ENCODE measurements at regions not wholly inside any gene's neighbourhood (a gene's known extent, or its start where the extent isn't known, plus 50 kb on each side); places are given as distances from the start of the nearest gene placed in this dataset.

GRCh38 chr4:167524091-167524490 lies 289.8 kb upstream of the SPOCK3 start:
- no peak overlapping the region for H3K4me2 ChIP-seq (ENCODE audit: low read length)
- no peaks in the 10 kb centered on the region for H4K20me1 ChIP-seq (ENCODE audit: insufficient read depth)
- no TSS peak for BruUV-seq (replicated peaks)
- no peak overlapping the region for H2AFZ ChIP-seq (ENCODE audit: low read depth, low read length, poor library complexity, severe bottlenecking)
- ATAC-seq (no peak), DNase-seq (ENCODE audit: low read depth, low spot score) (no peak)
- H3K4me3 ChIP-seq (replicated peaks in 1 of 2; ENCODE audit: low read depth in 1 of 2, low read length in 2 of 2), result no peak overlapping the region
- no peaks in the 10 kb centered on the region for H3K9me2 ChIP-seq (ENCODE audit: insufficient read depth)
- no peaks in the 10 kb centered on the region for H3K36me3 ChIP-seq (ENCODE audit: control insufficient read depth in 1 of 2, insufficient read depth in 2 of 2, low read length in 2 of 2)
- no peaks in the 10 kb centered on the region for H3K9me3 ChIP-seq (ENCODE audit: control insufficient read depth in 1 of 2, insufficient read depth in 1 of 2, low read depth in 1 of 2, low read length in 2 of 2)
- H3K4me1 ChIP-seq (ENCODE audit: control insufficient read depth in 1 of 2, insufficient read depth in 2 of 2, low read length in 2 of 2), result no peaks in the 10 kb centered on the region
- ChIA-PET CTCF (no interaction called here), POLR2A (no interaction called here), RAD21 (ENCODE audit: low non-redundant PET in 1 of 2, low total read pairs in 2 of 2, uncharacterized antibody in 2 of 2, unreplicated experiment in 2 of 2) (no interaction called here)
- intact Hi-C loops (cut with micrococcal nuclease), result no loop called here
- H3K27ac ChIP-seq (ENCODE audit: low read depth, low read length), result no peak overlapping the region
- no peak overlapping the region for H3K9ac ChIP-seq (ENCODE audit: low read length)
- TF ChIP-seq, protein P1, sequence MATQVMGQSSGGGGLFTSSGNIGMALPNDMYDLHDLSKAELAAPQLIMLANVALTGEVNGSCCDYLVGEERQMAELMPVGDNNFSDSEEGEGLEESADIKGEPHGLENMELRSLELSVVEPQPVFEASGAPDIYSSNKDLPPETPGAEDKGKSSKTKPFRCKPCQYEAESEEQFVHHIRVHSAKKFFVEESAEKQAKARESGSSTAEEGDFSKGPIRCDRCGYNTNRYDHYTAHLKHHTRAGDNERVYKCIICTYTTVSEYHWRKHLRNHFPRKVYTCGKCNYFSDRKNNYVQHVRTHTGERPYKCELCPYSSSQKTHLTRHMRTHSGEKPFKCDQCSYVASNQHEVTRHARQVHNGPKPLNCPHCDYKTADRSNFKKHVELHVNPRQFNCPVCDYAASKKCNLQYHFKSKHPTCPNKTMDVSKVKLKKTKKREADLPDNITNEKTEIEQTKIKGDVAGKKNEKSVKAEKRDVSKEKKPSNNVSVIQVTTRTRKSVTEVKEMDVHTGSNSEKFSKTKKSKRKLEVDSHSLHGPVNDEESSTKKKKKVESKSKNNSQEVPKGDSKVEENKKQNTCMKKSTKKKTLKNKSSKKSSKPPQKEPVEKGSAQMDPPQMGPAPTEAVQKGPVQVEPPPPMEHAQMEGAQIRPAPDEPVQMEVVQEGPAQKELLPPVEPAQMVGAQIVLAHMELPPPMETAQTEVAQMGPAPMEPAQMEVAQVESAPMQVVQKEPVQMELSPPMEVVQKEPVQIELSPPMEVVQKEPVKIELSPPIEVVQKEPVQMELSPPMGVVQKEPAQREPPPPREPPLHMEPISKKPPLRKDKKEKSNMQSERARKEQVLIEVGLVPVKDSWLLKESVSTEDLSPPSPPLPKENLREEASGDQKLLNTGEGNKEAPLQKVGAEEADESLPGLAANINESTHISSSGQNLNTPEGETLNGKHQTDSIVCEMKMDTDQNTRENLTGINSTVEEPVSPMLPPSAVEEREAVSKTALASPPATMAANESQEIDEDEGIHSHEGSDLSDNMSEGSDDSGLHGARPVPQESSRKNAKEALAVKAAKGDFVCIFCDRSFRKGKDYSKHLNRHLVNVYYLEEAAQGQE (IDR thresholded peaks at IDR 0.05; ENCODE audit: low read depth), result no peak
- TF ChIP-seq MAX (IDR thresholded peaks at IDR 0.05) (no peak), TCF7L2 (IDR thresholded peaks at IDR 0.05; ENCODE audit: borderline replicate concordance, extremely low read depth, insufficient read depth, insufficient read length) (no peak), CEBPB (IDR thresholded peaks at IDR 0.05; ENCODE audit: low read depth) (no peak), YY1 (IDR thresholded peaks at IDR 0.05; ENCODE audit: extremely low read depth, insufficient replicate concordance, low read depth, low read length) (no peak), EZH2 (IDR thresholded peaks at IDR 0.05) (no peak), RAD21 (IDR thresholded peaks at IDR 0.05; ENCODE audit: low read depth) (no peak), ATF3 (IDR thresholded peaks at IDR 0.05) (no peak), ZFX (IDR thresholded peaks at IDR 0.05) (no peak), CTCF (IDR thresholded peaks at IDR 0.05 in 2 of 3, conservative IDR thresholded peaks at IDR 0.05 in 1 of 3; ENCODE audit: borderline replicate concordance in 1 of 3, insufficient read depth in 1 of 3, low read depth in 2 of 3, low read length in 2 of 3) (no peak), EGR1 (IDR thresholded peaks at IDR 0.05; ENCODE audit: low read depth) (no peak), FOSL1 (IDR thresholded peaks at IDR 0.05; ENCODE audit: low read depth) (no peak), CBX3 (IDR thresholded peaks at IDR 0.05; ENCODE audit: low read depth) (no peak), SIN3A (IDR thresholded peaks at IDR 0.05; ENCODE audit: low read depth) (no peak), EZH2phosphoT487 (IDR thresholded peaks at IDR 0.05; ENCODE audit: borderline replicate concordance) (no peak), SRF (IDR thresholded peaks at IDR 0.05; ENCODE audit: low read depth) (no peak), POLR2AphosphoS5 (IDR thresholded peaks at IDR 0.05; ENCODE audit: low read depth, low read length) (no peak), ZNF274 (IDR thresholded peaks at IDR 0.05; ENCODE audit: low read depth, low read length) (no peak), JUND (IDR thresholded peaks at IDR 0.05) (no peak), POLR2A (IDR thresholded peaks at IDR 0.05; ENCODE audit: borderline replicate concordance, extremely low read depth, insufficient read depth, insufficient read length) (no peak)
- no peaks in the 10 kb centered on the region for H3K79me2 ChIP-seq (ENCODE audit: insufficient read depth, low read length)
- H3K27me3 ChIP-seq (ENCODE audit: insufficient read depth, low read length), result no peaks in the 10 kb centered on the region

Data from HCT116 (cell line).